HG03565 (cell line): ENCODE measurements at regions not wholly inside any gene's neighbourhood (a gene's known extent, or its start where the extent isn't known, plus 50 kb on each side); places are given as distances from the start of the nearest gene placed in this dataset.
"Not testable (repeated sequence)": the region's sequence is repeated elsewhere in the genome, so short reads cannot be mapped to it uniquely, and the experiment has no call there.

Experiments used
- ATAC-seq: cut with Tn5 transposase; IDR thresholded peaks from one replicate; pipeline ENCODE4 v1.9.1; 2021; ENCODE audit warnings: mild to moderate bottlenecking, moderate library complexity; ENCODE audit not compliant: unreplicated experiment

DNA sequence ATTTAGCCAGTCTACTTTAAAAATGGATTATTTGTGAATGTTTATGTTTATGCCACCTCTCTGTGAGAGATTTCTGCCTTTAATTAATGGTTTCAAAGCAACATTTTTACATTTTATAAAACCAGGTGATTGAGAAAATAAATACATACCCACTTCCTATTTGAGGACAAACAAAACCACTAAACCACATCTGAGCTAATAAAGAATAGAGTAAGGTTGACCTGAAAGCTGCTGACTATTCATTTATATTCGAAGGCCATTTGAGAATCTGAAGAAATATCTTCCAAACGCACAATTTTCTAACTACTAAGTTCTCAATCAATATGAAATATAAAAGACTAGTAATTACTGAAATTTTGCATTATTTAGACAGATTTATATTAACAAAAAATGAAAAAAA, 705.1 kb downstream of the XPNPEP1 start:
- no peak for ATAC-seq

DNA sequence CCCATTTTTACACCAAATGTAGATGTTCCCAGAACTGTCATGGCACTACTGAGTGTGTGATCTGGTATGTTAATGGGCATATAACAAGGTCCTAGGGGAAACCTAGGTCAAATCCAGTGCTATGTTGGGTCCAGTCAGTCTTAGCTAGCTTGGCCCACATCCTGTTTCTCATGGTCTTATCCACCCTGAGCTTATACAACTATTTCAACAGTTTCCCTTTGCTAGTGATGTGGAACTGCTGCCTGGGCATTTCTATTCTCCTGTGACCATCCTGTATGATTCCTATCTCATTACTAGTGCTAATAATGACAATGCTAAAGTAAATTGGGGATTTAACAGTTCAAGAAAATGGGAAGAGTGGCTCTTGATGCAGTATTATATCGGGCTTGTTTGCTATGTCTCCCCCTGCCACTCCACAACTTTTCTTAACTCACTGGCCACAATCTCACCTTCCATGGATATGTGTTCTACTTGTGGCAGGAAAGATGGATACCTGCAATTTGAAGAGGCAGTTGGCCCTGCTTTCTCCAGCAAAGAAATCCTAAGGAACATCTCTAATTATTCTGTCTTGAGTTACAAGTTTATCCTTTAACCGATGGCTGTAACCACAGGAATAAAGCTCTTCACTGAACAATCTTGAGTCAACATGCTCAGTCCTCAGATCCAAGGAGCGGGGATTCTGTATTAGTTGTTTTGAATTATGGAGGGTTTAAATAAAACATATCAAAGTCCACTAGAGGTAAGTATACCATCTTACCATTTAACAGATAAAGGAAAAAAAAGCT, 707.8 kb downstream of the XPNPEP1 start:
- no peak for ATAC-seq

DNA sequence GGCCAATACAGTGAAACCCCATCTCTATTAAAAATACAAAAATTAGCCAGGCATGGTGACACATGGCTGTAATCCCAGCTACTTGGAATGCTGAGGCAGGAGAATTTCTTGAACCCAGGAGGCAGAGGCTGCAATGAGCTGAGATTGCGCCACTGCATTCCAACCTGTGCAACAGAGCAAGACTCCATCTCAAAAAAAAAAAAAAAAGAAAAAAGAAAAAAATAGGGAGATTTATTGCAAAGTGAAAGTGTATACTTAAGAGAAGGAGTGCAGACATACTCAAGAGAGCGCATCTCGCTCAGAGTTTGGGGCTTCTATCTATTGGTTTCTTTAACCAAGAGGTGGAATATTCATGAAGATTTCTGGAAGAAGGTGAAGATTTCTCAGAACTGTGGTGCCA, 708.4 kb downstream of the XPNPEP1 start:
- ATAC-seq = not testable (repeated sequence)

DNA sequence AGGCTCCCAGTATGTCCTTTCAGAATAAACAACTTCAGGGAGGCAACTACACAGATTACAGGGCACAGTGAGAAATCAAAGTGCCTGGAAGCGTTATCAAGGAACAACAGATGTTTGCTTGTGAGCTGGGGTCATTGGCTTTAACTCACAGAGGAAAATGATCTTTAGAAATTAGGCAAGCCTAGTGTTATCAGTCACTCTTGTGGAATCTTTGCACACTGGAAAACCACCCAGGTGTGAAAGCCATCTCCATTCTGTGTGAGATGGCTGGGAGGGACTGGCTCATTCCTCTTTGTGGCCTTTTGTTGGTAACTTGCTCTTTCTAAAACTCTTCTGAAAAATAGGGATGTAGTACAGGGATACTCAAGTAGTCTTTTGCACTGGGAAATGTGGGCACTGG, 716.0 kb downstream of the XPNPEP1 start:
- ATAC-seq = no peak

DNA sequence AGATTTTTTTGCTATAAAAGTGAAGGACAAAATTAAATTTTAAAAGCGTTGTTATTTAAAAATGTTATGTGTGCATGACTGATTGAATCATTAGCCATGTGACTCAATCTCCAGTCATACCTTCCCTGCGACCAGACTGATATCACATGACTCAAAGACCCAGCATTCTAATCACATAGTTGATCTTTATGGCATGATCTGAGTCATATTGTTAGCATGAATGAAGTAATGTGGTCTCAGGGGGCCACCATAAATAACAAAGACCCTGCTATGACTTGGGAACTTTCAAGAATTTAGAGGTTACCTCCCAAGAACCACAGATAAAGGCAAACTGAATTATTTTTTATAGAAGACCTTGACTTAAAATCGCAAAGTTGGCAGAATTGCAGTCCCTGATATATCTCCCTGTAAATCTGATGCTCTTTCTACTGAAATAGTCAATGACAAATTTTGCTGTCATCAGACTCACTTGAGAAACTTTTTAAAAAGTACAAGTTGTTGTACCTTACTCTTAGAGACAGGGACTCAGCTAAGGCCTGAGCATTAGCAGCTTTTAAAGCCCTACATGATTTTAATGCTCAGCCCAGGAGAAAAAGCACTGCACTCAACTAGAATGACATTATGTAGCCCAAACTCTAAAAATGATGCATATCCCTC, 717.3 kb downstream of the XPNPEP1 start:
- no peak for ATAC-seq

DNA sequence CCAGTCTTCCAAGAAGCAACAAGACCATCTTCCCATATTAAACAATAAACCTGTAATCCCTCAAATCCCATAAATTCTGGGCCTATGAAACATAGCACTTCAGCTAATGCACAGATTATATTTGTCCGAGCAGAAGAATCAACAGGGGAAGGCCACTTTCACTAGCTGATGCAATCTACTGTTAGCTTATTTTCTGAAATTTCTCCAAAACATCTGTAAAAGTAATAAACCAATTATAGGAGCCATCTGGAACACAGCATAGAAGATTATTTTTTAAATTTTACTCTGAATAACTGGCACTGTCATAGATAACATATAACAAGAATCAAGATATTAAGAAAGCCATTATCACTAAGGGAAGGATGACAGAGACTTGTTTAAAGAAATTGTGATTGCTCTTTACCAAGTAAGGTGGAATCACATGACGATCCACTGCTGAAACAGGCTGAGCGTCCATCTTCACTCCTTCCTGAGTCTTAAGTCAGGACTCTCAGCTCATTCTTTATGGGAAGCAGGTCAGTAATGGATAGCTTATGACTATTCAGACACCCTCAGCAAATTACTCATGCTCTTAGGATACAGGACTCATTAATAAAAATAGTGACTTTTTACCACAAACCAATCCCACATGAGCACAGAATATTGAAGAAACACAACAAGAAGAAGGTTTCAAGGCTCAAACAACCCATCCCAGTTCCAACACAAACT, 719.5 kb downstream of the XPNPEP1 start:
- ATAC-seq = no peak

DNA sequence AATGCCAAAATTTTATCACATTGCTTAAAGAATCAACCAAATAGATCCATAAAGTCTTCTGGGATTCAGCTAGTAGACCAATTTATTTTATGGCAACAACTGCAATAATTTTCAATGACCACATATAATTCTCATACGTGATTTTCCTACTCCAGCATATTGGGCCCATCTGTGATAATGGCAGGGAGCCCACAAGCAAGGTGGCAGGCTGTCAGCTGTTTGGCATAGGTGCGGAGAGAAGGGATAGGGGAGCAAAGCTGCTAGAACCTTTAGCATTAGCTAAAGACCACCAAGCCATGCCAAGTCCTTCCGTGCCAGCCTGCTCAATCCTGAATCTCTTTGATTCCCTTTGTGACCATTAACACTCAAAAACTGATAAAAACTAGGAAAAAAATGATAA, 721.2 kb downstream of the XPNPEP1 start:
- no peak for ATAC-seq

DNA sequence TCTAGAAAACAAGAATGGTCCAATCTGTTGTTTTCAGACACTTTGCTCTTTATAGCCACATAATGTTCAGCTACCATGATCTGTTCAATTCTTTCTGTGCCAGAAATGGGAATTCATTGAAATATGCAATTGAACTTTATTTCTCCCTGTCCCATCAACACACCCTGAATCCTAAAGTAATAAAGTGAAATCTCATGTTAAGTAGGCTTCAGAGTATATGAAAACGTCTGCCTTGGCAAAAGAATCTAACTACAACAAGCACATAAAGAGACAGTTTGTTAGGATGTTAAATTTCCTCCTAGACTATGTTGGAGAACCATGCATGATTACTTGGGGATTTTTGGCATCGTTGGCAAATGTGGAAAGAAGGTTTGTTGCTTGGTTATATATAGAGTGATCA, 722.7 kb downstream of the XPNPEP1 start:
- no peak for ATAC-seq

DNA sequence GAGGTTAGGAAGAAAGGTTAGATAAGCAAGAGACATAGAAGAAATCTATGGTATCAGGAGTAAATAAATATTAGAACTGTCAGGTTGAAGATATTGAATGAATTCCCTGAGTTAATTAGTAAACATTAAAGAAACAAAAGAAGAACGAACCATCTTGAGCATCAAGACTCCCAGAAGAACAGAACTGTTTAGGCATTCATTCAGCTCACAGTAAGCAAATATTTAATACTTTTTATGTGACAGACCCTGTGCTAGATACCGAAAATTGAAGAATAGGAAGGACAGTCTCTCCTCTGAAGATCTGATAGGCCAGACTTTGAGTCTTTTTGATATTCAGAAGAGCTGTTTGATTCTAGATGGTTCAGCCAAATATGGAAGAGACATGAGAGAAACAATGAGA, 731.5 kb downstream of the XPNPEP1 start:
- no peak for ATAC-seq

DNA sequence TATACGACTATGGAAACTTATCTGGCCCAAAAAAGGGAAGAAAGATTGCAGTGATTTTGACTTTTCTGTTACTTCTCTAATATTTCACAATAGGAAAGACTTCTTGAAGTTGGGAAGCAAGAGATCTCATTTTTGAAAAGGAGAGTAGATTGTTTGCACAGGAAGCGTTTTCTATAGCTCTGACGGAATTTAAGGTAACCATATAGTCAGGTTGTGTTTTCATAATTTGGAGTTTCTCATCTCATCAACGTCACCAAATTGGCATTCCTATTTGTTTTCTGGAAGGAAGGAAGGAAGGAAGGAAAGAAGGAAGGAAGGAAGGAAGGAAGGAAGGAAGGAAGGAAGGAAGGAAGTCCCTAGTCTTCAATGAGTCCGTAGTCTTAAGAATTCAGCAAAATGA, 732.0 kb downstream of the XPNPEP1 start:
- ATAC-seq = no peak

DNA sequence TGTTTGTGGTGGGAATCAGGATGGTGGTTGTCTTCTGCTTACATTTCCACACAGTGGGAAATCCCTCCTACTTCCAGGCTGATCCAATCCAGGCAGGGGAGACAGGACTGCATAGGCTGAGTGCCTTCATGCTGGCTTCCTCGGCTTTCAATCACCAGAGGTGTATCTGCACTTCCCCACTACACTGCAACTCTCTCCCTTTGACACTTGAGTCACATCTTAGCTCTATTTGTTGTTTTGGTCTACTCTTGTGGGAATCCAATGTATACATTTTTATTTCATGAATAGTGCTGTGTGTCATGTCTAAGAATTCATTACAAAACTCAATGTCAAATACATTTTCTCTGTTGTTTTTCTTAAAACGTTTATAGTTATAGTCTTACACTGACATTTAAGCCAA, 735.6 kb downstream of the XPNPEP1 start:
- no peak for ATAC-seq

DNA sequence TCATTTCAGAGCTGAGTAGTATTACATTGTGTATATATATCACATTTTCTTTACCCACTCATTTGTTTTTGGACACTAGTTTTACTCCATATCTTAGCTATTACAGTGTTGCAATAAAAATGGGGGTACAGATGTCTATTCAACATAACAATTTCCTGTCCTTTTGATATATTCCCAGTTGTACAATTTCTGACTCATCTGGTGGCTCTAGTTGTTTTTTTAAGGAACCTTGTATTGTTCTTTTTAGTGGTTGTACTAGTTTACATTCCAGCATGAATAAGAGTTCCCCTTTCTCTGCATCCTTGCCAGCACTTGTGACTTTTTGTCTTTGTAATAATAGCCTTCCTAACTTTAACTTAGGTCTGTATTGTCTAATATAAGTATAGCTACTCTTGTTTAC, 739.9 kb downstream of the XPNPEP1 start:
- no peak for ATAC-seq

DNA sequence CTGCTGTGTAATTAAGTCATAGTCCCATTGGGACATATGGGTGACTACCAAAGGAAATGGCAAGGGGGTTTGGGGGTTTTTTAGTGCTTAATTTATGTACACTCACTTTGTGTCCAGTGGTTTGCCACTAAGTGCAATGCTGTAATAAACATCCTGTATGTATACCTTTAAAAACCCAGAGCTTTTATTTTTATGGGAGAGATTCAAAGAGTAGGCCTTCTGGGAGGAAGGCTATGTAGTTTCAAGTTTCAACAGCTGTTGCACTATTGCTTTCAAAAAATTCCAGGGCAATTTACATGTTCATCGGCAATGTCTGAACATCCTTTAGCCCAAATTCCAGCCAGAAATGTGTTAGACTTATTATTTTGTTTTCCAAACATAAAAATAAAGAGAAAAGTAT, 744.7 kb downstream of the XPNPEP1 start:
- no peak for ATAC-seq

DNA sequence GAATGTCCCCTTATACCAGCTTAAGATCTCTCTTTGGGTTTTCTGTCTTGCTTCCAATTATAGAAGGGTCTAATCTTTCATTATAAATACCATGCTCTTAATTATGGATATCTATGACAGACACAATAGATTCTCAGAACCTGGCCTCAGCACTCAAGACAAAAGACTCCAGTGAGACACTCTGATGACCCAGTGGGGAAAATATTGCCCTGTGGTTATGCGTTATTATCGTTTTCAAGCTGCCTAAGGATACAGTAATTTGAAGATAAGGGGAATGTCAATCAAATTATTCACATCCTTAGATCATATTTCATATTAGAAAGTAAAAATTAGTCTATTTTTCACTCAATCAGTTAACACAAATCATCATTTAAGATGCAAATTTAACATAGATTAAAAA, 748.8 kb downstream of the XPNPEP1 start:
- ATAC-seq = no peak

DNA sequence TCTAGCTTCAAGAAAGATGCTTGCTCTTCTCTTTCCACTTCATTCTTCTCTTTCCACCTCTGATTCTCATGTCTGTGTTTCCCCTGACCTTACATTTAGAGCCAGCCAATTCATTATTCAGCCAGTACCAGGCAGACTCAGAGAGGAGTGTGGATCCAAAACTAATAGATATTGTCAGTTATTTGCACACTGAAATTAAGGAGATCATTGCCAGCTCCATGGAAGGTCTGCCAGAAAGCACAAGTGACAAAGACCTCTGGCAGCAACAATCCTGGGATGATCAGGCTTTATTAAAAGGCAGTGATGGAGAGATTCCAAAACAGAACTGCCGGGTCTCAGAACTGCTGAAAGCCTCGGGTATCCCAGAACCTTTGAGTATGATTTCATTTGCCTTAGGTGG, 749.4 kb downstream of the XPNPEP1 start:
- ATAC-seq = no peak

DNA sequence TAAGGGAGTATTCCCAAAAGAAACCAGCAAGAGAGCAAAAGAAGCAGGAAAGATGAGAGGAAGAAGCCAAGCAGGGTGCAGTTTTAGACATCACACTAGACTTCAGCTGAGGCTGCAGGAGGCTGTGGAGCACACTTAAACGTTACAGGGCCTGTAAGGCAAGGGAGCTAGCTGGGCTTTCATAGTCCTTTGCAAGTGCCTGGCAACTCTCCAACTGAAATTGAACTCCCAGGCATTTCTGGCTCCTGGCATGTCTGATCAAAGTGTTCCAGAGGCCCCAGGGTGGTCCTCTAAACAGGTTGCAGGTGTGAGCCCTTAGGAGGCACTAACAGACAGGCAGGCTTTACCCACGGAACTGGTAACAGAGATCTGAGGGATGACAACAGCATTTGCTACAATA, 750.2 kb downstream of the XPNPEP1 start:
- no peak for ATAC-seq

DNA sequence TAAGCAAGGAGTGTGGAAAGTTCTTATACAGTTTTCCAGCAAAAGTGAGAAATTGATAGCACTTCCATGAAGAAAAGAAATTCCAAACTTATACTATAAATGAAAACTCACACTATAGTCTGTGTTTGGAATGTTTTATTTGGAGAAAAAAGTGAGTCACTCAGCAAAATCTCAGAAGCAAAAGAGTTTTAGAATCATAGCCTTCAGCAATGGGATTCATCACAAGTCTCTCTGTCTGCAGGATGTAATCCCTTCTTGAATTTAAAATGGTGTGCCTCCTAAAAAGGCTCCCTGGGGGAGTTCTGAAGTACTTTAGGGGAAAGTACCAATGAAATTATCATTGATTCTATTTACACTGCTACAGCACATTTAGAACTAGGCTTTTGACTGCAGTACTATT, 756.4 kb downstream of the XPNPEP1 start:
- ATAC-seq = no peak

DNA sequence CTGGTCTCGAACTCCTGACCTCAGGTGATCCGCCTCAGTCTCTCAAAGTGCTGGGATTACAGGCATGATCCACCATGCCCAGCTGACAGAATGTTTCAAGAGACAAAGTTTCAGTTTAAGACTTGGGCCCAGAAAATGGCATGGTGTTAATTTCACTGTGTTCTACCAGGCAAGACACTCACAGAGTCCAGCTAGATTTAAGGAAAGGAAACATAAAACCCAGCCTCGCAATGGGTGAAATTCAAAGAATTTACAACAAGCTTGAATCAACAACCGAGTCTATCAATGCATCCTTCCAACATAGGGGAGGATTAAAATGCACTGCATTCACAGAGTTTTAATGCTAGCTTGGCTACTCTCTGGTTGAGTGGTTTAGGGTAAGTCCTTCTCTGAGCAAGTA, 764.0 kb downstream of the XPNPEP1 start:
- no peak for ATAC-seq

DNA sequence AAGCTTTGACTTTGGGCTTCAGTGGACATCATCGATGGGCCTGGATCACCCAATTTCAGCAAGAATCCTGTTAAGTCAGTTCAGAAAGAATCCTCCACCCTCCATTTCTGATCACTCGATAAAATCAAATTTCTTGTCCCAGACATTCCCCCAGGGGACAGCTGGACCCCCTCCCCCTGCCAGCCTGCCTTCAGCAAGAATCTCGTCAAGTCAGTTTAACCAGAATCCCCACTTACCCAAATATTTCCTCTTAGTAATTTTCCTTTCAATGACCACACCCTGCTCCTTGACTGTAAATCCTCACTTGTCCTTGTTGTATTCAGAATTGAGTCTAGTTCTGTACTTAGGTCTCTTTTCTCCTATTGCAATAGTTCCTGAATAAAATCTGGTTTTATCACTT, 766.9 kb downstream of the XPNPEP1 start:
- no peak for ATAC-seq

DNA sequence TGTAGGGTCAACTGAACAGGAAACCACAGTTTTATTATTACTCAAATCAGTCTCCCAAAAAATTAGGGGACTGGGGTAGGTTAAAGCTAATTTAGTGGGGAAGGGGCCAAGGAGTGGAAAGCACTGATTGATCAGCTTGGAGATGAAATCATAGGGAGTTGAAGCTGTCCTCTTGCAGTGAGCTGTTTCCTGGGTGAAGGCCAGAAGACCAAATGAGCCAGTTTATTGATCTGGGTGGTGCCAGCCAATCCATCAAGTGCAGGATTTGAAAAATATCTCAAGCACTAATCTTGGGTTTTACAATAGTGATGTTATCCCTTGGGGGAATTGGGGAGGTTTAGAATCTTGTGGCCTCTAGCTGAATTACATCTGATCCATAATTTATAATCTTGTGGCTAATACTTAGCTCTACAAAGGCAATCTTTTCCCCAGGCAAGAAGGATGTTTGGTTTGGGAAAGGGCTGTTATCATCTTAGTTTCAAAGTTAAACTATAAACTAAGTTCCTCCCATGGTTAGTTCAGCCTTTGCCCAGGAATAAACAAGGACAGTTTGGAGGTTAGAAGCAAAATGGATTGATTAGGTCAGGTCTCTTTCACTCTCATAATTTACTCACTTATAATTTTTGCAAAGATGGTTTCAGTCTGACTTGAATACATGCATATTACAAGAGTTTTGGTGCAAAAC, 773.5 kb downstream of the XPNPEP1 start:
- no peak for ATAC-seq

DNA sequence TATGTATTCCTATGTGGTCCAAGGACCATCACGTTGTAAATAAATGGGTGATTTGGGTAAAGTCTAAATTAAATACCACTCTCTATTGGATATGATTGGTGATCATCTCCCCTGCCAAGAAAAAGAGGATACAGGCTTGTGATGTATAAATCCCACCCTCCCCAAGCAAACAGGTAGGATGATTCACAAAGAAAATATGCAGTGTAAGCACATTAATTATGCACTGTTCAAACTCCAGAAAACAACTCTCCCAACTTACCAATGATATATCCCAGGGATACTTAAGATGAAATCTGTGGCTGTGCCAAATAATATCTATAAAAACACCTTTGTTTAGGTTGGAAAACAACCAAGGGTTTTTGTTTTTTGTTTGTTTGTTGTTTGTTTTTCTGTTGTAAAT, 795.9 kb downstream of the XPNPEP1 start:
- no peak for ATAC-seq

DNA sequence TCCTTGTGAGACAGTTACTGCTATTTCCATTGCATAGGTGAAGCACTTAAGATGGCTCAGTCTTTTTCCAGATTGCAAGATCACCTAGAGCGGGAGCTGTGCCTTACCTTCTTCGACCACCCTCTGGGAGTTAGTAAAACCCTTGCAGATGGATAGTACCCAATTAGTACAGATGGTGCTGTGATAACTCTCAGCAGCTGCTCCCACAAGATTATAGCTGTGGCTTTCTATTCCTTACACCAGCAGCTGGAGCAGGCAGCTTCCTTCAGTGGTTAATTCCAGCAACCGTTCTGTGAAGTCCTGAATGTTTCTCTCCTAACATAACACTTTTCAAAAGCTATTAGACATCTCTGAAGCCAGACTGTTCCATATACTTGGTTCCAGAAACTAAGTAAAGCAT, 796.8 kb downstream of the XPNPEP1 start:
- ATAC-seq = no peak
